Left lobe of liver (tissue), 2 donors: ENCODE measurements at regions not wholly inside any gene's neighbourhood (a gene's known extent, or its start where the extent isn't known, plus 50 kb on each side); places are given as distances from the start of the nearest gene placed in this dataset.

Source experiments
- ATAC-seq: fragments of 200-7000 bp; cut with Tn5 transposase; one replicate; pipeline ENCODE4 v1.9.1; 2020; ENCODE audit warnings: mild to moderate bottlenecking, moderate library complexity
- DNase-seq: peaks from one replicate; pipeline ENCODE4 v3.0.0-alpha.2; 2020; ENCODE audit warnings: low spot score
- donor health status: DM: no; HTN: no; CAD: no; lungs with moderate emphysema.
- donor health status: DM: no; HTN: yes; CAD: no.

GRCh38 chr7:436367-437128, 83.1 kb downstream of the PDGFA start:
- ATAC-seq (no peak), DNase-seq (no peak)

GRCh38 chr7:437329-438251, 82.1 kb downstream of the PDGFA start:
- no peak for ATAC-seq
- DNase-seq: no peak

GRCh38 chr7:438361-438760, 81.3 kb downstream of the PDGFA start:
- DNase-seq (no peak), ATAC-seq (peak; percentile 64)

GRCh38 chr7:438916-439315, 80.7 kb downstream of the PDGFA start:
- ATAC-seq: no peak
- no peak for DNase-seq

GRCh38 chr7:440059-440749, 79.4 kb downstream of the PDGFA start:
- ATAC-seq (no peak), DNase-seq (no peak)

- DNase-seq: no peak
- ATAC-seq: no peak
These were observed 77.8 kb downstream of the PDGFA start for GRCh38 chr7:441684-442421.

GRCh38 chr7:442457-442856, 77.2 kb downstream of the PDGFA start:
- ATAC-seq (no peak), DNase-seq (no peak)

- DNase-seq (no peak), ATAC-seq (no peak)
These were observed 76.3 kb downstream of the PDGFA start for GRCh38 chr7:443279-443833.

GRCh38 chr7:444606-445005, 75.0 kb downstream of the PDGFA start:
- ATAC-seq: no peak
- DNase-seq: no peak

GRCh38 chr7:445020-445419, 74.6 kb downstream of the PDGFA start:
- DNase-seq (no peak), ATAC-seq (no peak)

- no peak for ATAC-seq
- DNase-seq: no peak
These were observed 73.9 kb downstream of the PDGFA start for GRCh38 chr7:445563-446288.

GRCh38 chr7:446289-446935, 73.2 kb downstream of the PDGFA start:
- no peak for DNase-seq
- ATAC-seq: no peak
